ENCODE measurements at regions not wholly inside any gene's neighbourhood (a gene's known extent, or its start where the extent isn't known, plus 50 kb on each side); places are given as distances from the start of the nearest gene placed in this dataset.
"Not testable (repeated sequence)": the region's sequence is repeated elsewhere in the genome, so short reads cannot be mapped to it uniquely, and the experiment has no call there.

DNA sequence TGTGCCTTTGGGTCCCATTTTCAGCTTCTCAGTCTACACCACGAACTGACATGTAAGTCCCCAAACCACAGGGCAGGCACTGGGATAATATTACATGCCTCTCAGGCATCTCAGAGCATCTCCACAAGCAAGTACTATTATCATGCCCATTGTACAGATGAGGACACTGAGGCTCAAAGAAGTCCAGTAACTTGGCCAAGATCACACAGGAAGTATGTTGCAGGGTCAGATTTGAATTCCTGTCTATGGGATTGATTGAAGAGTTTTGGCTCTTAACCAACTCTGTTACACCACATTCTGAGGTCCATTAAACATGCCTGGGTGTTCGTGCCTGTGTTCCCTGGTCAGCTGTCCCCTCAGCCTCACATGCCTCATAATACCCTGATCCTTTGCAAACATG, 319.8 kb downstream of the FOXO1 start:
- no peak for DNase-seq

DNA sequence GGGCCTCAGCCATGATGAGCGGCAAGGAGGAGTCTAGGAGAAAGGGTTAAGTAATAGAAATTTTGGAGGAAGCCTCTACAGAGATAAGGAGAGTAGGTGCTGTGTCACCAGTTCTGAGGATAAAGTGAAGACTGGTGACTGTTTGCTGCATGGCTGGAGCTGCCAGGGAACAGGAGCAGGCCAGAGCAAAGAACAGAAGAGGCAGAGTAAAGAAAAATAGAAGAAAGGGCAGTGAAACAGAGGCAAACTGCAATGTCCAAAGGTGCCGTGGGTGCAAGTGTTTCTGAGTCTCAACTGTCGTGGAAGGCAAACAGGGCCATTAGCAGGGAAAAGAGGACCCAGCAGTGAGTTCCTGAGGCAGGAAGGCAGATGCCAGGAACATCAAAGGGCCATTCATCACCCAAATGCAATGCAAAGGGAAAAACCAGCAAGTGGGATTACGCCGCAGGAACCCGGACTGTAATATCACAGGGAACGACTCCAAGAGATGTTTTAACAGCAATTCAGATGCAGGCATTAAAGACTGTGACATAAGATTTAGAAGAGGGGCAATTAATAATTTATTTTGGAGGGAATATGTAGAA, 318.3 kb downstream of the FOXO1 start:
- no peak for DNase-seq

DNA sequence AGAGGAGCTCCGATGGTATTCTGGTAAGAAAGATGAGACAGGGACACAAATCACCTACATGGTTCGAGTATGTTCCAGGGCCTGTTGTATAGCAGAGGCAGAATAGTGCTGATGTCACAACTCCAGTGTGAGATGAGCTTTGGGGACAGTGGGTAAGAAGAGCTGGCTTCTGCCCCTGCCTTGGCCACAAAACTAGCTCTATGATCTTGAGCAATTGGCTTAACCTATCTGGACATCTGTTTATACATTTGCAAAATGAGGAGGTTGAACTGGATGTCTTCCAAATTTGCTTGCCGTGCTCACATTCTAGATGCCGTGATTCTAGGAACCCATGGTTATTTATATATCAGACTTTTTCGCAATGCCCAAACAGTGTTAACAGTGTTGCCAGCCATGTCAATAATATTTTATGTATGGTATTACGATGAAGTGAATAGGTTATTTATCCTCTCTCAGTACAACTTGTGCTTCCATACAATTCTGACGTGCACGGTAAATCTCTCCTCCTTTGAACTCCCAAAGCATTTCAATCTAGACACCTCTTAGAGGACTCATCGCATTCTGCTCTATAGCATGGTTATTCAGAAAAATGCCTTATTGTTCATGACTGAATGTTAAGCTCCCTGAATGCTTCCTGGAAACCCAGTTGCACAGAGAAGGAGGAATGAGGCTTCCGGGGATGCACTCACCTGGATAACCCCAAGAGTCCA, 316.0 kb downstream of the FOXO1 start:
- no peak for DNase-seq

DNA sequence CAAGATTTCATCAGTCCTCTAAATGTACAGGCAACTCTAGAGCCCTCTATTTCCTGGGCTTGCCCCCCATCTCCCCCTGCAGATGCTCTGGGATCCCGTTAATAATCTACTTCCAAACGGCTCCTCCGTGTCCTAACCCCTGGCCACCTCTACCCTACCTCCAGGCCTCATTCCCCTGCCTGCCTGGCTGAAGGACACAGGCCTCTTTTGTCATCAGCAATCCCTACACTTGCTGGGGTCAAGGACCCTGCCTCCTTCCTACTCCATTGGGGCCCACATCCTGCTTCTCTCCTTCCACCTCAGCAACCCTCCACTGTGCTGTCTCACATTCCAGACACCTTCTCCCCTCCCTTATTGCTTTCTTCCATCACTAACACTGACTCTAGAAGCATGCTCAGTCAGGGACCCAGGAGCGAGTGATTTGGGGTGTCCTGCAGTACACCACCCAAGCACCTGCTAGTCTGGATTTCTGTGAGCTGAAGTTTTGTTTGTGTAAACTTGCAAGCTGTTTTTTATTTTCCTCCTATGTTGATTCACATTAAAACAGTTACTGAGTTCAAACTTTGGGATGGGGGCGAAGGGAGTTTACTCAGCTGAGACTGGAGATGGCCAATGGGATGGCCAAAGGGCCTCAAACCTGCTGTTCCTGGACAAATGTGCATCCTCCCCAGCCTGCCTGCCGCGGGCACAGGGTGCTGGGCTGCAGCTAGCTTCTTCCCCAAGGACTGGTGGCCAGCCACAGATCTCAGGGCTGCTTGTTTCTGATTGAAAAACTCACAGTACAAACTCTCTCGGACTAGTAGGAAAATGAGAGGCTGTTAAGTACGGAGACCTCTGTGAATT, 314.7 kb downstream of the FOXO1 start:
- no peak for DNase-seq

DNA sequence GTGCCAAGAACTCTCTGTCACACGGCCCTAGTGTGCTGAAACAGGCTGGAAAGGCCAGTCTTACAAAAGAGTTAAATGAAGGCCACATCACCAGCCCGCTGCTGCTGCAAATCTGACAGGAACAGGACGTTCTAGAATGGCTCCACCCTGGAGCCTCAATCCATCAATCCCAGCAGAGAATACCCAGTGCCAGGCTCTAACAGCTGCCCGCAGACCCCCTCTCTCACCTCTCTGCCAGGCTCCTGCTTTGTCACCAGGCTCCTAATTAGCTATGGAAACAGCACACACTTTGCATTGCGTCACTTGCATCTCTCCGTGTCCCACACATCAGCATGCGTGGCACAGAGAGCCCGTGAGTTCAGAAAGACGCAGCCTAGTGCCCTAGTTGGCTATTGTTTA, 314.1 kb downstream of the FOXO1 start:
- DNase-seq: no peak

DNA sequence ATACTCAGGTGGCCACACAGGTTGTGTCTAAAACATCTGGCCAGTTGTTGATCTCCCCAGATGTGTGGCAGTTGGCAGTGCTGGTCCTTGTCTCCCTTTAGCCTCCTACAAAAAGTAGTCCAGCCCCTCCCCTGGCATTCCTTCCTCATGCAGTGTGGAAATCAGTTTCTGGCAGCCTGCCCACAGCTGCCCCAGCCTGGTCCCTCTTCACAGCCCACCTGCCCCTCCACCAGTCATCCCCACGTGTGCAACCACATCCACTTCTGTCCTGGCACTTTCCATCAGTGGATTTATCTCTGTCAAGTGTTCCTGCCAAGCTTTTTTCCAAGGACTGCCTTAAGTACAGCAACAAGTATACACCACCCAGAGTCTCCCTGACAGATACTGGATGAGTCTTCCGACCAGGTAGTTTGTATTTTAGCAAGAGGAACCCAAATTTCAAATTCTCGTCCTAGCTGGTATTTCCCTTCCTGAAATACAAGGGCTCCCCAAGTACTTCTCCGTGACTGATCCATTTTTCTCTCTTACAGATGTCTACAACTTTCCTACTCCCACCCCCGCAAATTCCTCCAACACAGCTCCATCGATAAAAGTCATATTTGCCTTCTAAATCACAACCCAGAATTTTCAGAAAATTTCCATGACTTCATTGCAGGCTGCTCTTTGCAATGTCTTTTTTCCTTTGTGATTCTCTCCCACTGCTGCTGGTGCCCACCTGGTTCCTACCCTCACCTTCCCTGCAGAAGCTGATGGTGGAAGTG, 313.5 kb downstream of the FOXO1 start:
- no peak for DNase-seq

DNA sequence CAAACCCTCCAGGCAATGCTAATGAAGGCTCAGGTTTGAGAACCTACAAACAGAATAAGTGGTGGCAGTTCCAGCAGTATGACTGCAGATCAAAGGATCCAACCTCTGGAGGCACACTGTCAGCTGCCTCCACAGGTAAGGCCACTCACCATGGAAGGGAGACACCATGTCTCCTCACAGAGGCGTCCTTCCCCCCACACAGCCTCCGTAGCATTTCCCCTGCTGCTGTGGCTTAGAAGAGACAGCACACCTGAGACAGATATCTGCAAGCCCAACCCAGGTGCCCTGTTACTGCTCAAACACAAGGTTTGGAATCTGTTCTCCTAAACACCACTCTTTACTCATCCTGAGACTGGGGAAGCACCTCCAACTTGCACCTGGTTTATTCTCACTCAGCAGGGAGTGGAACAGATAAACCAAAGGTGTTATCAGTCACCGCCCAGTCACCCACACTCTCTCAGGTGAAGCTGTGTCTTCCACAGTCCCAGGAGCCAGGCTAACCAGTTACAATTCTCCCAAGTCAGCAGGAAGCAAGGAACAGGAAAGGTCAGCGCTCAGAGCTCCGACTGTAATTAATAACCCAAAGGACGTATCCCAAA, 311.2 kb downstream of the FOXO1 start:
- no peak for DNase-seq

DNA sequence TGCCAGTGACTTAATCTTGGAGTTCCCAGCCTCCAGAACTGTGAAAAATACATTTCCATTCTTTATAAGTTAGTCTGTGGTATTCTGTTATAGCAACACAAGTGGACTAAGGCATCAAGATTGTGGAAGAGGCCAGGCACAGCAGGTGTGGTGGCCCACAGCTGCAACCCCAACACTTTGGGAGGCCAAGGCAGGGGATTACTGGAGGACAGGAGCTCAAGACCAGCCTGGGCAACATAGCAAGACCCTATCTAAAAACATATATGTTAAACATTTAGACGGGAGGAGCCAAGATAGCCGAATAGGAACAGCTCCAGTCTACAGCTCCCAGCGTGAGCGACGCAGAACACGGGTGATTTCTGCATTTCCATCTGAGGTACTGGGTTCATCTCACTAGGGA, 310.4 kb downstream of the FOXO1 start:
- DNase-seq: no peak

DNA sequence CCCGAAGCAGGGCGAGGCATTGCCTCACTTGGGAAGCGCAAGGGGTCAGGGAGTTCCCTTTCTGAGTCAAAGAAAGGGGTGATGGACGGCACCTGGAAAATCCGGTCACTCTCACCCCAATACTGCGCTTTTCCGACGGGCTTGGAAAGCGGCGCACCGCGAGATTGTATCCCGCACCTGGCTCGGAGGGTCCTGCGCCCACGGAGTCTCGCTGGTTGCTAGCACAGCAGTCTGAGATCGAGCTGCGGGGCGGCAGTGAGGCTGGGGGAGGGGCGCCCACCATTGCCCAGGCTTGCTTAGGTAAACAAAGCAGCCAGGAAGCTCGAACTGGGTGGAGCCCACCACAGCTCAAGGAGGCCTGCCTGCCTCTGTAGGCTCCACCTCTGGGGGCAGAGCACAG, 310.0 kb downstream of the FOXO1 start:
- not testable (repeated sequence) for DNase-seq

DNA sequence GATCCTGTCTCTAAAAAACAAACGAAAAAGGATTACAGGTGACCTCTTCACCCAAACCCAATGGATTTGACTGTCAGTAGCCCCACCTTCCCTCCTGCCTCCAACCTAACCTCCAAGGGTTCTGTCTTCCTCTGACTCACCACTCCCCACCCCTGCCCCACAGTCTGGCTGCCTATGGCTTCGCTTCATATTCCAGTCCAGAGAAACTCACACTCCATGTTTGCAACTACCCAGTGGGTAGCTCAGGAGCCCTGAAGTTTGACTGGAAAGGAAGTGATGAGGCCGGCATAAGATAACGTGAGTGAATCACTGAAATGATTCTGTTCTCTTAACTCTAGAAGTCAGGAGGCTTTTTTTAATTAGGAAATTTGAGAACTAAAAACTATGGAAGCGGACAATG, 303.9 kb downstream of the FOXO1 start:
- DNase-seq: no peak

DNA sequence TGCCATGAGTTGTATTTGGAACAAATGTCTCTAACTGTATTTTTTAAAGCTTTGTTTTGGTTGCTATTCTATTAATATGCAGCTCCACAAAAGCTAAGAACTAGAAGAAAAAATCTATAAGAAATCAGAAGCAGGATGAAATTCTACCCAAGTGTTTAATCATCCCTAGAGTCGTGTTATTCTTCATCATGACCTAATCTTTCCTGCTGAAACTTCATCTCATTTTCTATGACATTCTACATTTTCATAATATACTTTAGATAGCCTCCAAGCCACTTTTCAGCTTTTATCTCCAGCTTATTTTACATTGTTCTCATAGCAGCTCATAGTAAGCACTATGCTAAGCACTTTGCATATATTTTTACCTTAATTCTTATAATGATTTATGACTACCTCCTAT, 302.8 kb downstream of the FOXO1 start:
- DNase-seq: no peak

DNA sequence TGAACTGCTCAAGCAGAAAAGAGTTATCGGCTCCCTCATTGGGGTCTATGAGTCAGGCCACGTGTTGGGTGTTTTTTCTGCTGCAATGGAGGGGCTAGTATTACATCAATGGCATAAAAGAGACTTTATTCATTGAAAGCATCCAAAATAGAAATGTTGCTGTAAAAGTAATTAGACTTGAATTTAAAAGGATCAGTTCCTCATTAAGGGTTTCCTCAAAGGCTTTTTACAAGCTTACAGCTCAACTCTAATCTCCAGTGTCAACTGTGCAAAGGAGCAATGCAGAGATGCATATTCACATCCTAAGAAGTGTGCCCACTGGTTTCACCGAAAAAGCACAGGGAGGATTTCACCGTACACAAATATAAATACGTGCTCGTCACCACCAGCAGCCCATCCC, 300.3 kb downstream of the FOXO1 start:
- DNase-seq: no peak

DNA sequence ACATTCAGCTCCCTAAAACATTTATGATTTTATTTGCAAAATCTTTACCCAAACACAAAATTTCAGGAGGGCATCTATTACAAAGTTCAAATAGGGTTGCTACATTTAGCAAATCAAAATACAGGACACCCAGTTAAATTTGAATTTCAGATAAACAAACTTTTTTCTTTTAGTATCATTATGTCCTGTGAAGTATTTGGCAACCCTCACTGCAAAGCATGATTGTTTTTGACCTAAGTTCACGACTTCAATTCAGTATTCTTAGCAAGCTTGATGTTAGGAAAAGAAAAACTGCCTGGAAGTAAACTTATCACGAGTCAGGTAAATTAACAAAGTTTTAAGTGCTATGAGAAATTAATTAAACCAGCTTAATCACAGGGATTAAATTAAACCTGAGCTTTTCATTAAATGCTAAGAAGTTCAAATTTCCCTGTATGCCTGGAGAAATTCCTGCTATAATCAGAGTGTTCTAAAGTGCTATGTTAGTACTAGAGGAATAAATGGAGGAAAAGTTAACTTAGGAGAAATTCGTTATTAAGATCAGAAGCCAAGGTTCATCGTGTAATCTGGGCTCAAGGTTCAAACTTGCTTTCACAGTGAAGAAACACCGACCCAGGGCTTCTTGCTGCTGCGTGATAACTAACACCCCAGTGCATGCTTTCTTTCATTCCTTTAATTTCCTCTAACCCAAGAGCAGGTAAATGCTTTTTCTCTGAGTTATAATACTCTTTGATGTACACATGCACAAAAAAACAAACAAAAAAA, 298.1 kb downstream of the FOXO1 start:
- DNase-seq: no peak

DNA sequence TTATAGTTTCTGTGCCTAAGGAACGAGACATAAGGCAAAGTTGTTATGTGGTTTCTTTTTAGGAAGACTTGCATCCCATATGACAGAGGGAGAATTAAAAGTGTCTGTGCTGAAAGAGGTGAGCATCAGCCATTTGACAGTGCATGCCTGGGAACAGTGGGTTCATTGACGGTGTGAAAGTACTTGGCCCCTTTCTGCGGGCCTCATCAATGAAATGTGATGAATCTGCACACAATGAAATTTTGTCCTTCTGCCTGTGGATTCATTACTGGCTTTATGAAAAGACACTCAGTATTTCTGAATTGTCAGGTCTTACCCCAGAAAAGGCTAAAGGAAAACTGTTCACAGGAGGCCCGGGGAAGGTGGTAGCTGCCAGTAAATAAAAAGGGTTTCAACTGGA, 295.8 kb downstream of the FOXO1 start:
- DNase-seq: no peak

DNA sequence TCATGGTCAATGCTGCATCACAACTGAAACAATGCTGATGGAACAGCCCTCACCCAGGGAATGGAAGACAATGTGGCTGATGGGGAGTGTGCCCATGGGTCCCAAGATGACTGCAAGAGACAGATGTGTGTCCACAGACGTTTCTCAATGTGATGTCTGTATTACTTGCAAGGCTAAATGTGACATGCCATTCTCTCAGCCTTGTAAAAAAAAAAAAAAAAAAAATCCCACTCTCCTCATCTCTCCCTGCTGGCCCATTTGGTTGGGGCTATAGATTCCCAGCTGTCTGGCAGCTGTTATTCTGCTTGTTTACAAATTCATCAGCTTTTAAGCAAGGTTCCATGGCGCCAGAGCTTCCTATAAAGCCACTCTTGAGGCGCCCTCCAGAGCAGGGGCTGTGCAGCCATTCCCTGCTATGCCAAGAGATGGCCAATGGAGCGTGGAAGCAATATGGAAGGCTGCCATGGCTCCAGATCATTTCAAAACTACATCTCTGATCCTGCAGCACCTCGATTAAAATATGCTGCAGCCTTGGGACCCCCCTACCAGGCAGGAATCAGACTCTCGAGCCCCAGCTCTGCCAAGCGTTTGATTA, 294.8 kb downstream of the FOXO1 start:
- no peak for DNase-seq

DNA sequence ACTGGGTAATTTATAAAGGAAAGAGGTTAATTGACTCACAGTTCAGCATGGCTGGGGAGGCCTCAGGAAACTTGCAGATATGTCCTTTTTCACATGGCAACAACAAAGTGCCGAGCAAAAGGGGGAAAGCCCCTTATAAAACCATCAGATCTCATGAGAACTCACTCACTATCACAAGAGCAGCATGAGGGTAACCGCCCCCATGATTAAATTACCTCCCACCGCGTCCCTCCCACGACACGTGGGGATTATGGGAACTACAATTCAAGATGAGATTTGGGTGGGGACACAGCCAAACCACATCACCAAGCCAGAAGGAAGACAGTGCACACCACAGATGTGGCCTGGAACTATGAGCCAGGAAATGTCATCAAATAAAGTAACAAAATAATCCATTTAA, 292.8 kb downstream of the FOXO1 start:
- peak; percentile 40 for DNase-seq

DNA sequence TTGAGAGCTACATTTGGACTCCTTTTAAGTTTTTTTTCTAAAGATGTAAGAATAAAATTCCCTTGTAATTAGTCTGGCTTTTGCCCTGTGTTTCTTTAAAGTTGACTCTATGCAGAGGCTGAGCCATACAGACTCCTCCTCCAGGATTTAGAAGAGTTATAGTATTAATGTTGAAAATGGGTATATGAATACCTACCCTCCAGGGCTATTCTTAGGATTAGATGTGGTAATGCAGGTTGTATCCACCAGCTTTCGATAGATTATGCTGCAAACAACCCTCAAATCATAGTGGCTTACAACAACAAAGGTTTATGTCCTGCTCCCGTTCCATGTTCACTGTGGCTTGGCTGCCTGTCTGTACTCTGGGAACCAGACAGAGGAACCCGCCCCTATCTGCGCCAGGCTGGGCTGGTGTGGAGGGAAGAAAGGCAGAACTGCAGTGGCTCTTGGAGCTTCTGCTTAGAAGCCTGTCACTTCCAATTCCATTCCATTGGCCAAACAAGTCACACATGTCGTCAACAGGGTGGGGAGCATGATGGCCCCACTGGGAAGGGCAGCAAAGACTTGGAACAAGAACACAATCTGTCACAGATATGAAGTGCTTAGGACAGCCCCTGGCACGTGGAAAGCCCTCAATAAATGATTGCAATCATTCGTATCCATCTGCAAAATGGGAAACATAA, 290.8 kb downstream of the FOXO1 start:
- DNase-seq: no peak

DNA sequence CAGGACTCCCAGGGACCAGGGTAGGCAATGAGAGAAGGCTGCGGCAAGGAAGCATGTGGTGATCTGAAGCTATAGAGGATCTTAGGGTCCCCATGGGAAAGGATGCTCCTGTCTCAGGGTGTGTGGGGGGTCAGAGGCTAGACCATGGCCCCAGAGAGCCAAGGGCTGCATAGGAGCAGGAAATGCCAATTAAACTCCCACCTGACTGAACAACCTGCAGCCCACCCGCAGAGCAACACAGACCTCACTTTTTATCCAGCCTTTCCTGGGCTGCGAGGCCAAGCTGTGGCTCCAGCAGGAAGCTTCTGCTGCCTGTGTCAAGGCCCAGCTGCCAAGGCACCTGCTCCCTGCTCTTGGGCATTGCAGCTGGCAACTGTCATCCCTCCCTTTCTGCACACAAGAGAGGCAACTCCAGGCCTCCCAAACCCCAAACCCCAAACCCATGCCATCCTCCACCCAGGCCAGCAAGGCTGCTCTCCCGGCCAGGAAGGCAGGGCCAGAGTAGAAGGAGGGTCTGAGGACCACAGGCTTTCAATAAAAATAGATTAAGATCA, 290.1 kb downstream of the FOXO1 start:
- DNase-seq: no peak

DNA sequence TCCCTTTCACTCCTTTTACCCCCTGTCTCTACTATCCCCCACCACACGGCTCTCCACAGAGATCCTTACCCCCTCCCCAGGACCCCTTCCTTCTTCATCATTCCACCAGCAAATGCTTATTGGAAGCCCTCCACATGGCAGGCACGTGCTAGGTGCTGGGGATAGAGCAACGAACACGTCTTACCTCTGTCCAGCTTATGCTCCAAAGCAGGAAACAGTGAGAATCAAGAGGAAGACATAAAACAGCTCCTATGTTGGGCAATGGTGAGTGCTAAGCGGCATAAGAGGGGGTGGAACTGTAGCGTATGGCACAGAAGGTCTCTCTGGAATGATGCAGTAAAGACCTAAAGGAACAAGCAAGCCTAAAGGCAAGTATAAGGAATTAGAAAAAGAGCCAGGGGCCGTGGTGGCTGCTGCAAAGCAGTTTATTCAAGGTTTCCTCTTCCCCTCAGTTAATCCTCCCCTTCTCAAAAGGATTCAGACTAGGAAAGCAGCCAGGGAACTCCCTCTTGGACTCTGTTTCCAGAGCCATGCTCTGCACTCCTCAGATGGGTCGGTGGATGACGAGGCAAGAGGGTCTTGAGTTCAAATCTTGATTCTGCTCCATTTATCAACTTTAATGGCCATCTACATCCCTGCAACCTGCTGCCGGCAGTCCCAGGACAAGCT, 289.4 kb downstream of the FOXO1 start:
- no peak for DNase-seq

DNA sequence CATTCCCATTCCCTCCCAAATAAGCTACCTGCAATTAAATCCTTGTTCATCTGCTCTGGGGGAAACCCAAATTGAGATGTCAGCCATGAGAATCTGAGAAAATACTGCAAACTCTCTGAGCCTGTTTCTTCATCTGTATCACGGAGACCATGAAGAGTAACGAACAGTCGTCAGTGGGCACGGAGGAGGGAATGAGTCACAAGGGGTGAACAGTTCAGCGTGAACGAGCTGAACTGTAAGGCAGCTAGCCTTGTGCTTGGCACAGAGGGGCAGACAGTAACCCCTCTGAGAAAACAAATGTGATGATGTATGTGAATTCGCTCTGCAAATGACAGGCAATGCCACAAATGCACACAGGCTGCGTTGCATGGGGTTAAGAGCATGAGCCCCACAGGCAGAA, 288.7 kb downstream of the FOXO1 start:
- DNase-seq: peak; percentile 23

Data from activated T-cell treated with anti-CD3 and anti-CD28 coated beads for 4 hours (primary cell).